ENCODE measurements at regions not wholly inside any gene's neighbourhood (a gene's known extent, or its start where the extent isn't known, plus 50 kb on each side); places are given as distances from the start of the nearest gene placed in this dataset.
A peak's percentile ranks its signal among the peaks of the same experiment; 100 is the strongest.

- Histone ChIP-seq H3K9ac (ENCODE audit: control insufficient read depth, insufficient read depth, low read length) (no peak overlapping the region), H4K20me1 (ENCODE audit: control insufficient read depth, insufficient read depth) (no peaks in the 10 kb centered on the region), H3K36me3 (ENCODE audit: control insufficient read depth in 2 of 2, insufficient read depth in 2 of 2, low read length in 1 of 2) (no peaks in the 10 kb centered on the region), H2AFZ (ENCODE audit: control insufficient read depth, low read depth, low read length) (no peak overlapping the region), H3K9me3 (replicated peaks; ENCODE audit: control insufficient read depth, insufficient read depth, low read length) (peaks cover 4% of the 10 kb centered on the region; the same call in 1 of the 3 replicates), H3K27me3 (replicated peaks in 1 of 2; ENCODE audit: control insufficient read depth in 2 of 2, insufficient read depth in 2 of 2, low read length in 1 of 2) (no peaks in the 10 kb centered on the region), H3K27ac (ENCODE audit: control insufficient read depth, insufficient read depth) (no peak overlapping the region), H3K4me3 (no peak overlapping the region), H3K4me2 (ENCODE audit: control insufficient read depth, insufficient read depth) (no peak overlapping the region), H3K79me2 (ENCODE audit: control insufficient read depth, insufficient read depth, low read length) (no peaks in the 10 kb centered on the region), H3K4me1 (ENCODE audit: control insufficient read depth, insufficient read depth, low read length) (no peaks in the 10 kb centered on the region; the same call in 1 of the 2 replicates)
- ChIA-PET CTCF (interaction anchor here (0.7 to 1.3 kb wide), 2 partner anchors 12 to 309 kb away, joined by 3 read pairs; no protein-coding TSS in a partner anchor), POLR2A (no interaction called here), RAD21 (ENCODE audit: unreplicated experiment) (interaction anchor here (1.6 kb wide), 2 partner anchors 67 to 456 kb away, joined by 3 read pairs; no protein-coding TSS in a partner anchor), SMC1A (ENCODE audit: uncharacterized antibody, unreplicated experiment) (interaction anchor here (0.6 to 1.0 kb wide), 2 partner anchors 22 to 342 kb away, joined by 3 to 4 read pairs; no protein-coding TSS in a partner anchor)
- intact Hi-C loops (cut with micrococcal nuclease; ENCODE audit: unreplicated experiment) = no loop called here
- TF ChIP-seq BCL3 (IDR thresholded peaks at IDR 0.05; ENCODE audit: borderline replicate concordance, insufficient read depth, low read depth, low read length, poor library complexity, severe bottlenecking) (no peak), POLR2A (IDR thresholded peaks at IDR 0.05; ENCODE audit: low read depth, low read length) (no peak)
- ATAC-seq = no peak
- FAIRE-seq = no peak
- WGBS (ENCODE audit: insufficient coverage, insufficient replicate concordance, low lambda C conversion rate, missing lambda C conversion rate) = 29% methylated on average over 3 of the region's 3 CpGs
- in situ Hi-C loops (cut with MboI) = no loop called here
- BruUV-seq (replicated peaks) = no TSS peak
- DNase-seq (ENCODE audit: low read depth, low spot score) = no peak
Measured at GRCh38 chr11:110774138-110775014, 62.1 kb upstream of the ARHGAP20 start.

- ATAC-seq (no peak), DNase-seq (ENCODE audit: low read depth, low spot score) (no peak), FAIRE-seq (no peak)
- peak; percentile 64; the same call in 1 of the 2 replicates for TF ChIP-seq SPI1 (IDR thresholded peaks at IDR 0.05; ENCODE audit: borderline replicate concordance, insufficient read depth, low read depth, low read length)
- no peak for TF ChIP-seq ZSCAN29 (IDR thresholded peaks at IDR 0.05)
- Histone ChIP-seq H3K27me3 (replicated peaks in 1 of 2; ENCODE audit: control insufficient read depth in 2 of 2, insufficient read depth in 2 of 2, low read length in 1 of 2) (no peaks in the 10 kb centered on the region), H4K20me1 (ENCODE audit: control insufficient read depth, insufficient read depth) (no peaks in the 10 kb centered on the region), H3K4me2 (ENCODE audit: control insufficient read depth, insufficient read depth) (no peak overlapping the region), H3K27ac (ENCODE audit: control insufficient read depth, insufficient read depth) (no peak overlapping the region), H3K4me1 (ENCODE audit: control insufficient read depth, insufficient read depth, low read length) (no peaks in the 10 kb centered on the region; the same call in 1 of the 2 replicates), H3K9me3 (replicated peaks; ENCODE audit: control insufficient read depth, insufficient read depth, low read length) (no peaks in the 10 kb centered on the region; the same call in 2 of the 3 replicates), H2AFZ (ENCODE audit: control insufficient read depth, low read depth, low read length) (no peak overlapping the region), H3K36me3 (ENCODE audit: control insufficient read depth in 2 of 2, insufficient read depth in 2 of 2, low read length in 1 of 2) (no peaks in the 10 kb centered on the region), H3K4me3 (no peak overlapping the region), H3K9ac (ENCODE audit: control insufficient read depth, insufficient read depth, low read length) (no peak overlapping the region), H3K79me2 (ENCODE audit: control insufficient read depth, insufficient read depth, low read length) (no peaks in the 10 kb centered on the region)
- intact Hi-C loops (cut with micrococcal nuclease; ENCODE audit: unreplicated experiment) (no loop called here), in situ Hi-C loops (cut with MboI) (no loop called here)
- SMC1A ChIA-PET (ENCODE audit: uncharacterized antibody, unreplicated experiment) = interaction anchor here (0.9 kb wide), 1 partner anchor 649 kb away, joined by 4 read pairs; no protein-coding TSS in a partner anchor
- POLR2A ChIA-PET = no interaction called here
- BruUV-seq (replicated peaks) = no TSS peak
- CTCF ChIA-PET = no interaction called here
- RAD21 ChIA-PET (ENCODE audit: unreplicated experiment) = interaction anchor here (1.6 kb wide), 1 partner anchor 457 kb away, joined by 3 read pairs; no protein-coding TSS in a partner anchor
- 65% methylated on average over 1 of the region's 1 CpG for WGBS (ENCODE audit: insufficient coverage, insufficient replicate concordance, low lambda C conversion rate, missing lambda C conversion rate)
Measured at GRCh38 chr11:110773442-110773841, 61.2 kb upstream of the ARHGAP20 start.

Data from GM12878 (cell line).